ENCODE measurements at regions not wholly inside any gene's neighbourhood (a gene's known extent, or its start where the extent isn't known, plus 50 kb on each side); places are given as distances from the start of the nearest gene placed in this dataset.

DNA sequence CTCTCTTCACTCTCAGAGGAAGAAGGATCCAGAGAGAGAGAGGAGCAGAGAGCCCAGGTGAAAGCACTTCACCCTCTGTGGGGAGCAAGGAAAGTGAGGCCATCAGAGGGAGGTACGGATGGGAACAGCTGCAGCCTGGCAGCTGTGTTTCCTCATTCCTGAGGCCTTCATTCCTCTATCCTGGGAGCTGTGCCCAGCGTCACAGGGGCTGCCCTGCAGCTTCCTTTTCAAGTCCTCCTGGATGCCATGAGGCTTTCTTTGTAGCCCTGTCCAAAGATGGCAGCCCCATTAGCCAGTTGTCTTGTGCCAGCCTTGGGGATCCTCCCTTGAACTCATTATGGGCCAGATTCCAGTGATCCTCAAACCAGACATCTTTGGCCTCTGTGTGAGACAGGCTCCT lies 76.8 kb upstream of the PCDH8 start:
- no peaks in the 10 kb centered on the region for H3K36me3 ChIP-seq
- no peaks in the 10 kb centered on the region for H3K27me3 ChIP-seq
- peak overlapping the region; percentile 80 to 81 for H3K27ac ChIP-seq
- intact Hi-C loops (cut with DNase I; ENCODE audit: low total_unique reads) = no loop called here
- no peaks in the 10 kb centered on the region for H3K9me3 ChIP-seq
- peaks cover 0 to 7% of the 10 kb centered on the region in 2 donors for H3K4me1 ChIP-seq
- TF ChIP-seq POLR2AphosphoS5 (IDR thresholded peaks at IDR 0.05) (peak in 1 of 3 donors; percentile 8), POLR2A (IDR thresholded peaks at IDR 0.05) (no peak)
- TF ChIP-seq, protein P1, sequence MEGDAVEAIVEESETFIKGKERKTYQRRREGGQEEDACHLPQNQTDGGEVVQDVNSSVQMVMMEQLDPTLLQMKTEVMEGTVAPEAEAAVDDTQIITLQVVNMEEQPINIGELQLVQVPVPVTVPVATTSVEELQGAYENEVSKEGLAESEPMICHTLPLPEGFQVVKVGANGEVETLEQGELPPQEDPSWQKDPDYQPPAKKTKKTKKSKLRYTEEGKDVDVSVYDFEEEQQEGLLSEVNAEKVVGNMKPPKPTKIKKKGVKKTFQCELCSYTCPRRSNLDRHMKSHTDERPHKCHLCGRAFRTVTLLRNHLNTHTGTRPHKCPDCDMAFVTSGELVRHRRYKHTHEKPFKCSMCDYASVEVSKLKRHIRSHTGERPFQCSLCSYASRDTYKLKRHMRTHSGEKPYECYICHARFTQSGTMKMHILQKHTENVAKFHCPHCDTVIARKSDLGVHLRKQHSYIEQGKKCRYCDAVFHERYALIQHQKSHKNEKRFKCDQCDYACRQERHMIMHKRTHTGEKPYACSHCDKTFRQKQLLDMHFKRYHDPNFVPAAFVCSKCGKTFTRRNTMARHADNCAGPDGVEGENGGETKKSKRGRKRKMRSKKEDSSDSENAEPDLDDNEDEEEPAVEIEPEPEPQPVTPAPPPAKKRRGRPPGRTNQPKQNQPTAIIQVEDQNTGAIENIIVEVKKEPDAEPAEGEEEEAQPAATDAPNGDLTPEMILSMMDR (IDR thresholded peaks at IDR 0.05) = no peak
- no peak overlapping the region for H3K4me3 ChIP-seq
- peak in 1 of 2 donors; percentile 82 for DNase-seq (ENCODE audit: low spot score in 2 of 2)

DNA sequence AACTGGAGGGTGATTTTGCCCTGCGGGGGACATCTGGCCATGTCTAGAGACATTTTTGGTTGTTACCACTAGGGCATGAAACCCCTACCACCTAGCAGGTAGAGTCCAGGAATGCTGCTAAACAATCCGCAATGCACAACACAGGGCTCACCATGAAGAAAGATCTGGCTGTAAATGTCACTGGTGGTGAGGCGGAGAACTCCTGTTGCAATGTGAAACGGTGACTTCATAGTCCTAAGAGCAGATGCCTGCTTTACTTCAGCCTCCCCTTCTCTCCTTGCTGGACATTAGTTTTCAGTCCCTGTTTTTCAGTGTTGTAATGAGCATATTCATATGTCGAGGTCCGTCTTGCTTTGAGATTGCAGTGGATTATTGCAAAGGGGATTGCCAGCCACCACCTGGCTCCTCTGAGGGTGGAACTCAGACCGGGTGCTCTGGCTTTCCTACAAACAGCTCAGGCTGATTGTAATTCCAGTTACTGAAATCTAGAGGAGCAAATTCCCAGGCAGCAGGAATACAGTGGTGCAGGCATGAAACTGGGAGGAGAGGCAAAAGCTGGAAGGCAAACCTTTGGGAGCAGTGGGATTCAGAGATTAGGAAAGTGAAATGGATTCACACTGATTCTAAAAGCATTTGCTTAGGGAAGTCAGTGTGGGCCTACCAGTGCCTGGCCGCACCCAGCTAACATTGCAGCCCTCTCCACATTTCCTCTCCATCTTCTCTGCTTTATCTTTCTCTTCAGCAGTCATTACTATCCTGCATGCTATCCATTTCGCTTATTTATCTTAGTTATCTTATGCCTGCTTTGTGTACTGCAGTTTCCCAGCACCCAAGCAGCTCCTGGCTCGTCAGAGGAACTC lies 76.1 kb upstream of the PCDH8 start:
- intact Hi-C loops (cut with DNase I; ENCODE audit: low total_unique reads) = no loop called here
- no peak for TF ChIP-seq POLR2AphosphoS5 (IDR thresholded peaks at IDR 0.05)
- TF ChIP-seq, protein P1 (IDR thresholded peaks at IDR 0.05) = no peak
- no peak for TF ChIP-seq POLR2A (IDR thresholded peaks at IDR 0.05)
- Histone ChIP-seq H3K4me1 (peaks cover 0 to 7% of the 10 kb centered on the region in 2 donors), H3K27ac (peak overlapping the region; percentile 80 to 81), H3K4me3 (no peak overlapping the region), H3K36me3 (no peaks in the 10 kb centered on the region), H3K27me3 (no peaks in the 10 kb centered on the region), H3K9me3 (no peaks in the 10 kb centered on the region)
- no peak for DNase-seq (ENCODE audit: low spot score in 2 of 2)

DNA sequence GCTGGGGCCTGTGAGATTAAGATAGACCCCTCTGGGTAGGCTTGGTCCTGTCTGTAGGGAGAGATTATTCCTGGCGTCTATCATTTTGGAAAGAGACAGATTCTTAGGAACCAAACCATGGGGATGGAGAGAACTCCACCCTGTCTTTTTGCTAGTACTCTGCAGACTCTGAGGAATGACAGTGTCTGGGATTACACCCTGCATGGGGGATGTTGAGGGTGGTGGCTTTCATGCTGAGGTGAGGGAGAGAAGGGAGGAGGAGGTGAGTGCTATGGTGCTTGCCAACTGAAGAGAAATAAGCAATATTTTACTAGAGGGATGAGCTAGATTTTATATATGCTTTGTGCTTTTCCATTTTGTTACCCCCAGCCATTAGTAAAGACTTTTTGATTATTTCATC lies 74.5 kb upstream of the PCDH8 start:
- Histone ChIP-seq H3K36me3 (no peaks in the 10 kb centered on the region), H3K9me3 (no peaks in the 10 kb centered on the region), H3K4me1 (peaks cover 0 to 7% of the 10 kb centered on the region in 2 donors), H3K4me3 (no peak overlapping the region), H3K27me3 (no peaks in the 10 kb centered on the region), H3K27ac (no peak overlapping the region)
- TF ChIP-seq POLR2AphosphoS5 (IDR thresholded peaks at IDR 0.05) = no peak
- TF ChIP-seq, protein P1 (IDR thresholded peaks at IDR 0.05) = no peak
- no peak for TF ChIP-seq POLR2A (IDR thresholded peaks at IDR 0.05)
- no peak for DNase-seq (ENCODE audit: low spot score in 2 of 2)
- intact Hi-C loops (cut with DNase I; ENCODE audit: low total_unique reads) = no loop called here

DNA sequence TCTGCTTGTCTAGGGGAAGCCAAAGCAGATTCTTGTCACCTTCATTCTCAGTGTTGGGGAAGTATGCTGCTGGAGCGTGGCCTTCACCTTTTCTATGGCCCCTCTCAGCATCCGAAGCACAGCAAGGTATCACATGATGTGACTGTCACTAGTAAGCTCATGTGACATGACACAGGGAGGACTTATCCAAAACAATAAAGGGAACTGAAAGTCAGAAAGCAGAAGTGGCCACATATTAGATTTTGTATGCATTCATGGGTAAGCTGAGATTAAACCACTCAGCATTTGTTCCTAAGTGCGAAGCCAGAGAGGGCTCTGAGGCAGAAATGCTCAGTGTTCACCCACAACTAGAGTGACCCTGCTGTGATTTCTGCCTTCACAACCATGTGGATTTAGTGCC lies 72.8 kb upstream of the PCDH8 start:
- H3K36me3 ChIP-seq = no peaks in the 10 kb centered on the region
- no peak overlapping the region for H3K4me3 ChIP-seq
- no peak overlapping the region for H3K27ac ChIP-seq
- no peaks in the 10 kb centered on the region for H3K27me3 ChIP-seq
- no peak for DNase-seq (ENCODE audit: low spot score in 2 of 2)
- peaks cover 0 to 7% of the 10 kb centered on the region in 2 donors for H3K4me1 ChIP-seq
- H3K9me3 ChIP-seq = no peaks in the 10 kb centered on the region
- intact Hi-C loops (cut with DNase I; ENCODE audit: low total_unique reads) = no loop called here
- TF ChIP-seq POLR2A (IDR thresholded peaks at IDR 0.05) (no peak), POLR2AphosphoS5 (IDR thresholded peaks at IDR 0.05) (no peak)
- TF ChIP-seq, protein P1 (IDR thresholded peaks at IDR 0.05) = no peak

DNA sequence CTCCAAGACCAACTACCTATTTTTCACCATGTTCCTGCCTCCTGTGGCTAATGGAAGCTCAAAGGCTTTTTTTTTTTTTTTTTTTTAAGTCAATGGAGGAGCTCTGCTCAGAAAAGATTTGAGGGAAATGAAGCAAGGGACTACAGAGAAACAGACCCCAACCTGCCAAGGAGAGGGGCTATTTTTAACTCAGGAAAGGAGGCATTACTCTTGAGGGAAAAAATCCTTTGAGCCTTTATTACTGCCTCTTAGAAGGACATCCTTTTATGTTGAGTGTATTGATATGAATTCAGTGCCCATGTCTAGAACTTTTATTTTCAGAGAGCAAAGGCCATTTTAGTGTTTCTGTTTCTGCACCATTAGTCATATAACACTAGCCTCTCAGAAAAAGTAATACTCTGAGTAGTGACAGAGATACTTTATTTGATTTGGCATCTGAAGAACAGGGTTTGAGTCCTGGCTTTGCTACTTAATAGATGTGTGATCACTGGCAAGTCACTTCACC lies 68.1 kb upstream of the PCDH8 start:
- Histone ChIP-seq H3K9me3 (no peaks in the 10 kb centered on the region), H3K4me1 (no peaks in the 10 kb centered on the region), H3K27me3 (no peaks in the 10 kb centered on the region), H3K4me3 (no peak overlapping the region), H3K36me3 (no peaks in the 10 kb centered on the region), H3K27ac (no peak overlapping the region)
- intact Hi-C loops (cut with DNase I; ENCODE audit: low total_unique reads) = no loop called here
- TF ChIP-seq, protein P1 (IDR thresholded peaks at IDR 0.05) = no peak
- TF ChIP-seq POLR2A (IDR thresholded peaks at IDR 0.05) = no peak
- TF ChIP-seq POLR2AphosphoS5 (IDR thresholded peaks at IDR 0.05) = no peak
- no peak for DNase-seq (ENCODE audit: low spot score in 2 of 2)
